Kidney epithelial cell (primary cell): ENCODE measurements at regions not wholly inside any gene's neighbourhood (a gene's known extent, or its start where the extent isn't known, plus 50 kb on each side); places are given as distances from the start of the nearest gene placed in this dataset.

ENCODE experiments used
- DNase-seq: peaks from one replicate; pipeline ENCODE4 v3.0.0-alpha.2; 2010; ENCODE audit warnings: low read depth
- H3K27me3 ChIP-seq: 2 replicates; pipeline ENCODE4 v1.6.0; 2011; ENCODE audit warnings: low read length; ENCODE audit not compliant: control insufficient read depth, insufficient read depth
- H3K36me3 ChIP-seq: 2 replicates; pipeline ENCODE4 v1.5.1; 2011; ENCODE audit warnings: low read length; ENCODE audit not compliant: control insufficient read depth, insufficient read depth
- H3K4me3 ChIP-seq: 2 replicates; pipeline ENCODE4 v1.5.1; 2011; ENCODE audit warnings: low read depth, mild to moderate bottlenecking, control low read depth, low read length
- TF ChIP-seq, protein P1 (sequence below): IDR thresholded peaks from 2 replicates; pipeline ENCODE4 v1.5.1; 2011; ENCODE audit warnings: mild to moderate bottlenecking, moderate library complexity, low read length, control low read depth, inconsistent platforms; ENCODE audit not compliant: insufficient read depth, poor library complexity, severe bottlenecking

DNA sequence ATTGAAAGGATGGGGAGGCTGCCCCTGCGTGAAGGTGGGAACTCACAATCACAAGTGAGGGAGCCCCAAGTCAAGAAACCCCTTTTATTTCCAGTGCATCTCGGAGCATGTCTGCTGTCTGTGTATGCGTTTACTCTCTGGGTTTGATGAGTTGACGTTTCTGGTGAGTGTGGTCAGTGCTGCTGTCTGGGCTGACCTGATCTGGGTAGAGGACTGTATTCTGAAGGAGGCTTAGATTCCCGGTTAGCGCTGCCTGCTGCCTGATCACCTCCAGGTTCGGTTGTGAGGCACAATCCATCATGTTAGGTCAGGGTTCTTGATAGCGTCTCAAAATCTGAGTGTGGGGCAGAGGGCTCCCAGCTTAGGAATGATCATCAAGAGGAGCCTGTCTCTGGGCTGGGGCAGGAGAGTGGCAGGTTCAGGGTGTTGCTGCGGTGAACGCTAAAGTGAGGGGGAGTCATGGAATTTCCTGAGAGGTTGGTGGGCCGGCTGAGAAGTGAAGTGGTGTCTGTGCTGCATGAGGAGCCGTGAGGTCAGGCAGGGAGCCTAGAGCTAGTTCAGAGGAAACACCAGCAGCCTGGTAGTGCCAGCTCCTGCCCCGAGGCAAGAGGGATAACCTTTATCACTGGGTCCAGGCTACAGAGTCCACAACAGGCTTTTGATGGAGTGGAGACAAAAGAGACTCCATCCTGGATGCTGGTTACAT lies 225.3 kb upstream of the CST7 start:
- TF ChIP-seq, protein P1, sequence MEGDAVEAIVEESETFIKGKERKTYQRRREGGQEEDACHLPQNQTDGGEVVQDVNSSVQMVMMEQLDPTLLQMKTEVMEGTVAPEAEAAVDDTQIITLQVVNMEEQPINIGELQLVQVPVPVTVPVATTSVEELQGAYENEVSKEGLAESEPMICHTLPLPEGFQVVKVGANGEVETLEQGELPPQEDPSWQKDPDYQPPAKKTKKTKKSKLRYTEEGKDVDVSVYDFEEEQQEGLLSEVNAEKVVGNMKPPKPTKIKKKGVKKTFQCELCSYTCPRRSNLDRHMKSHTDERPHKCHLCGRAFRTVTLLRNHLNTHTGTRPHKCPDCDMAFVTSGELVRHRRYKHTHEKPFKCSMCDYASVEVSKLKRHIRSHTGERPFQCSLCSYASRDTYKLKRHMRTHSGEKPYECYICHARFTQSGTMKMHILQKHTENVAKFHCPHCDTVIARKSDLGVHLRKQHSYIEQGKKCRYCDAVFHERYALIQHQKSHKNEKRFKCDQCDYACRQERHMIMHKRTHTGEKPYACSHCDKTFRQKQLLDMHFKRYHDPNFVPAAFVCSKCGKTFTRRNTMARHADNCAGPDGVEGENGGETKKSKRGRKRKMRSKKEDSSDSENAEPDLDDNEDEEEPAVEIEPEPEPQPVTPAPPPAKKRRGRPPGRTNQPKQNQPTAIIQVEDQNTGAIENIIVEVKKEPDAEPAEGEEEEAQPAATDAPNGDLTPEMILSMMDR, result no peak
- no peak overlapping the region for H3K4me3 ChIP-seq
- no peak for DNase-seq
- H3K36me3 ChIP-seq, result no peaks in the 10 kb centered on the region
- peaks cover 2% of the 10 kb centered on the region for H3K27me3 ChIP-seq

DNA sequence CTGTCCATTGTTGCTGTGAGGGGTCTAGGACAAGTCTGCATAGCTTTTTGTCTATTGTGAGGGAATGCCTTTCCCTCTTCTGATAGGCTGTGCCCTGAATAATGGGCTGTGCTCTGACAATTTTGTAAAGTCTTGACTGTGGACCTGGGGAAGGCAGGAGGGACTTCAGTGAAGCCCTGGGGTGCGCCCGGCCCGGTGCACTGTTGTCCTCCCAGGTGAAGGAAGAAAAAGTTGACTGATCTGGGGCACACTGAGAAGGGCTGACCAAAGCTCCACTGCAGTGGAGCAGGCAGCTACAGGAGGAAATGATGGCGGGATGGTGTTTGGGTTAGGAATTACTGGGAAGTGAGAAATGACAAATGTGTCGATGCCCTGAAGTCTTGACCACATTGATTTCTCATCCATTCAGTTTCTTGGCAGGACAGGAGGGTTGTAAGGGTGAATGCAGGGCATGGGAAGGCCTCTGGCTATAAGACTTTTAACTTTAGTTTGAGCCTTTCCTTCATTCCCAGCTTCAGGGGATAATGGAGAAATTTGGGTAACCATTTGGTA lies 224.0 kb upstream of the CST7 start:
- Histone ChIP-seq H3K4me3 (no peak overlapping the region), H3K27me3 (peaks cover 2% of the 10 kb centered on the region), H3K36me3 (no peaks in the 10 kb centered on the region)
- DNase-seq, result no peak
- TF ChIP-seq, protein P1, result no peak

DNA sequence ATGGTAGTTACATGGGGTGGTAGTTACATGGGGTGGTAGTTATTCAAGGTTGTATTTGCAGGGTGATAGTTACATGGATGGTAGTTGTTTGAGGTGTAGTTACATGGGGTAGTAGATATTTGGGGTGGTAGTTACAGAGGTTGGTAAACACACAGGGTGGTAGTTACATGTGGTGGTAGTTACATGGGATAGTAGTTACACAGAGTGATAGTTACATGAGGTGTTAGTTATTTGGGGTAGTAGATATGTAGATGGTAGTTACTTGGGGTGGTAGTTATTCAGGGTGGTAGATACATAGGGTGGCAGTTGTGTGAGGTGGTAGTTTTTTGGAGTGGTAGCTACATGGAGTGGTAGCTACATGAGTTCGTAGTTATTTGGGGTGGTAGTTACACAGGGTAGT lies 221.3 kb upstream of the CST7 start:
- H3K27me3 ChIP-seq, result no peaks in the 10 kb centered on the region
- no peak overlapping the region for H3K4me3 ChIP-seq
- DNase-seq, result no peak
- no peaks in the 10 kb centered on the region for H3K36me3 ChIP-seq
- TF ChIP-seq, protein P1, result no peak

DNA sequence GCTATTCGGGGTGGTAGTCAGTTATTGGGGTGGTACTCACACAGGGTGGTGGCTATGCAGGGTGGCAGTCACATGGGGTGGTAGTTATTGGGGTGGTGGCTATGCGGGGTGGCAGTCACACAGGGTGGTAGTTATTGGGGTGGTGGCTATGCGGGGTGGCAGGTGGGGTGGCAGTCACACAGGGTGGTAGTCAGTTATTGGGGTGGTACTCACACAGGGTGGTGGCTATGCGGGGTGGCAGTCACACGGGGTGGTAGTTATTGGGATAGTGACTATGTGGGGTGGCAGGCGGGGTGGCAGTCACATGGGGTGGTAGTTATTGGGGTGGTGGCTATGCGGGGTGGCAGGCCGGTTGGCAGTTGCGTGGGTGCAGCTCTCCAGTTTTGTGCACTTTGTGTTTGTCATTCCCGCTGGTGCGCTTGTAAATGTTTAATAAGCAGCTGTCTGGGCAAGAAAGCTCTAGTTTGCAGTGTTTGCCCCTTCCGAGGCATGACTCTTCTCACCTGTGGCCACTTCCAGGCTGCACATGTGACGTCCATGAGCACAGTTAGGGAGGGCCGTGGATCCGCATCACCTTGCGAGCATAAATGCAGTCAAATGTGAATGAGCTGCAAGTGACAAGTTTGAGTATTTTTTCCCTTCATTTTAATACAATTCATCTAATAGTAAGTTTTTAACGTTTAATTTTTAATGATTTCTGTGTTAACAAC lies 219.0 kb upstream of the CST7 start:
- H3K4me3 ChIP-seq, result no peak overlapping the region
- H3K27me3 ChIP-seq, result no peaks in the 10 kb centered on the region
- TF ChIP-seq, protein P1, result no peak
- no peak for DNase-seq
- H3K36me3 ChIP-seq, result no peaks in the 10 kb centered on the region

DNA sequence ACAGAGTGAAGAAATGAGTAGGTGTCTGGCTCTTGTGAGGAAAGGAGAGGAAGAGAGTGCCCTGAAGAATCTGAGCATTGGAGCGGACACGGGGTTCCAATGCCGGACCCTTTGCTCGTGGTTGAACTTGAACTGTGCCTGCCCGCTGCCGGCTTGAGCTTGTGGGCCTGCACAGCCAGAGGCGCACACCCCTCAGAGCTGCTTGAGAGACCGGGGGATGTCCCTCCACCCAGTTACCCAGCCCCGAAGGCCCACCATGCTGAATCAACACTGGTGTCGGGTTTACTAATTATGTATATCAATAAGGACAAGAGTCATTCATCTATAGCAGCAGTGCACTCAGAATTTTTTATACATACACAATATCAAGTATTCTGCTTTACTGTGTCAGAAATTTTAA lies 218.3 kb upstream of the CST7 start:
- TF ChIP-seq, protein P1, result no peak
- H3K27me3 ChIP-seq, result no peaks in the 10 kb centered on the region
- no peaks in the 10 kb centered on the region for H3K36me3 ChIP-seq

More for the DNA sequence above, 218.3 kb upstream of the CST7 start:
- no peak for DNase-seq
- no peak overlapping the region for H3K4me3 ChIP-seq
